ENCODE measurements at regions not wholly inside any gene's neighbourhood (a gene's known extent, or its start where the extent isn't known, plus 50 kb on each side); places are given as distances from the start of the nearest gene placed in this dataset.
A peak's percentile ranks its signal among the peaks of the same experiment; 100 is the strongest.

DNA sequence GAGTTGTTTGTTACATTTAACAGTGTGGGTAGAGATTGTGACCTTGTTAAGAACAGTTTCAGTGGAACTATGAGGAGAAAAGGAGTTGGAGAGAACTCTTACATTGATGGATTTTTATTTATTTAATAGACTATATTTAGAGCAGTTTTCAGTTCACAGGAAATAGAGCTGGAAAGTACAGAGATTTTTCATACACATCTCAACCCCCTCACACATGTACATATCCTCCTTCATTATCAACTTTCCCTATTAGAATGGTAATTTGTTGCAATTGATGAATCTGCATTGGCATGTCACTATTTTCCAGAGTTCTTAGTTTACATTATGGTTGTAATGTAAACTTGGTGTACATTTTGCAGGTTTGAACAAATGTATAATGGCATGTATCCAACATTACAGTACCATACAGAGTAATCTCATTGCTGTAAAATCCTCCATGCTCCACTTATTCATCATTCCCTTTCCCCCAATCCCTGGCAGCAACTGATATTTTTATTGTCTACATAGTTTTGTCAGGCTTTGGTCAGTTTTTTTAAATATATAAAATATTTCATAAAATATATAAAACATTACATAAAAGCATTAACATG is 756.6 kb upstream of the DPPA4 start:
- Mint-ChIP-seq H3K4me1 (no peaks in the 10 kb centered on the region), H3K27ac (no peak overlapping the region), H3K27me3 (no peaks in the 10 kb centered on the region), H3K36me3 (ENCODE audit: low read depth) (no peaks in the 10 kb centered on the region), H3K4me3 (no peak overlapping the region)
- DNase-seq (no peak), ATAC-seq (no peak)
- no peaks in the 10 kb centered on the region for H3K9me3 ChIP-seq (ENCODE audit: control insufficient read depth, low read length, poor library complexity, severe bottlenecking)

DNA sequence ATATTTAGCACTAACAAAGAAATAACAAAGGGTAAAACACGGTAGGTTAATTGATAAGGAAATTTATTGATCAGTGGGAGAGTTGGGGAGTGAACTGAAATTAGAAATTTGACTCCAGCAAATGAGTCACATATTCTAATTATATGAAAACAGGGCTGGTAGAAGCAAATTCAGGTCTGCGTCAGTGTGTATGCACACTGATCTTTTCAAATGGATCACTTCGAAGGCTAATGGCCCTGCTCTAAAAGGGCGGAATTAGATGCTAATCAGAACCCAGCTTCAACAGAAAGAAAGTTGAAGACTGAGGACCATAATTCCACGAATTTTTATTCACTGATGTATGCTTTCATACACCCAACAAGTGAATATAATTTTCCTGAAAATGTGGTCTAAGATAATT is 762.4 kb upstream of the DPPA4 start:
- DNase-seq (no peak), ATAC-seq (no peak)
- Mint-ChIP-seq H3K36me3 (ENCODE audit: low read depth) (no peaks in the 10 kb centered on the region), H3K4me3 (peak overlapping the region; percentile 58), H3K27ac (peak overlapping the region; percentile 19), H3K27me3 (no peaks in the 10 kb centered on the region), H3K4me1 (peaks cover 5% of the 10 kb centered on the region)
- H3K9me3 ChIP-seq (ENCODE audit: control insufficient read depth, low read length, poor library complexity, severe bottlenecking): no peaks in the 10 kb centered on the region

DNA sequence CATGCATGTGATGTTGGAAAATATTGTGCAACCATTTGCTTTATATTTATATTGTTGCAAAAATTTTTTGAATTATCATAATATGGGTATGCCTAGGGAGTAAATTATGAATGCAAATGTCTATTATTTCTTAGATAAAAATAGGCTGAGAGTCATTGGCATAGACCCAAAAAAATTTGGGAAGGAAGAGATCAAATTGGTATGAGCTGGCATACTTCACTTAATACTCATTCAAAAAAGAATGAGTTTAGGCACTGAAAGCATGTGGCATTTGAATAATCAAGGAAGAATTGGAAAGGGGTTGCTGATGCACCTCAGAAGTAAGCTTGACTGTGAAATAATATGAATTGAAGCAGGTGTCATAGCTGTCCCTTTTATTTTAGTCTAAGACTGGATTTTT is 764.0 kb upstream of the DPPA4 start:
- Mint-ChIP-seq H3K27ac (no peak overlapping the region), H3K4me1 (peaks cover 5% of the 10 kb centered on the region), H3K27me3 (no peaks in the 10 kb centered on the region), H3K4me3 (no peak overlapping the region), H3K36me3 (ENCODE audit: low read depth) (no peaks in the 10 kb centered on the region)
- no peaks in the 10 kb centered on the region for H3K9me3 ChIP-seq (ENCODE audit: control insufficient read depth, low read length, poor library complexity, severe bottlenecking)
- ATAC-seq (no peak), DNase-seq (no peak)

DNA sequence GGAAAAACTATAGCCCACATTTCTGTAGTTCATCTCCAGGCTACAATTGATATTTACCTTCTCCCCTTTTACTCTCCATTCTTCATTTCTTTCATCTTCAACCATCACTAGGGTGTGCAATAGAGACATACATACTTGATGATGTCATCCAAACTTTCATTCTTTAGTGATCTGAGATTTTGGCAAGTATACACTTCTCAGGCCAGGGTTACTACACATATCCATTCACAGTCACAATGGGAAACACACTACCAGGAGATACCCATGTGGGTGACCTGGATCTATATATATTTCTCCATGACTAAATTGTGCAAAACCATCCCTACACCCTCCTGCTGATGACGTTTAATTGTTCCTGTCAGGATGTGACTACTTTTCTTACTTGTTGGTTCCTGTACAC is 769.5 kb upstream of the DPPA4 start:
- Mint-ChIP-seq H3K4me1 (peaks cover 3% of the 10 kb centered on the region), H3K36me3 (ENCODE audit: low read depth) (no peaks in the 10 kb centered on the region), H3K27me3 (no peaks in the 10 kb centered on the region), H3K27ac (no peak overlapping the region), H3K4me3 (no peak overlapping the region)
- no peak for ATAC-seq
- DNase-seq: no peak
- H3K9me3 ChIP-seq (ENCODE audit: control insufficient read depth, low read length, poor library complexity, severe bottlenecking): no peaks in the 10 kb centered on the region

DNA sequence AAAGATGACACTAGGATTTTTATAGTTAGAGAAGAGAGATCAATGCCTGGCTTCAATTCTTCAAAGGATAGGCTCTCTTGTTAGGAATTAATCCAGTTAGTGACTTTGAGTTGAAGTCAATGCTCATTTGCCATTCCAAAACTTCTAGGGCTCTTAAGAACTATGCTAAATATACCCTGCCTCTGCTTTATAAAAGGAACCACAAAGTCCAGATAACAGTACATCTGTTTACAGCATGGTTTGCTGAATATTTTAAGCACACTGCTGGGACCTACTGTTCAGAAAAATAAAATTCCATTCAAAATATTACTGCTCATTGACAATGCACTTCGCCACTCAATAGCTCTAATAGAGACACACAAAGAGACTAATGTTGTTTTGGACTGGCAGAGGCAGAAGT is 786.6 kb upstream of the DPPA4 start:
- no peak for DNase-seq
- Mint-ChIP-seq H3K27me3 (no peaks in the 10 kb centered on the region), H3K4me3 (no peak overlapping the region), H3K36me3 (ENCODE audit: low read depth) (no peaks in the 10 kb centered on the region), H3K4me1 (peaks cover 4% of the 10 kb centered on the region), H3K27ac (no peak overlapping the region)
- ATAC-seq: no peak
- H3K9me3 ChIP-seq (ENCODE audit: control insufficient read depth, low read length, poor library complexity, severe bottlenecking): no peaks in the 10 kb centered on the region

DNA sequence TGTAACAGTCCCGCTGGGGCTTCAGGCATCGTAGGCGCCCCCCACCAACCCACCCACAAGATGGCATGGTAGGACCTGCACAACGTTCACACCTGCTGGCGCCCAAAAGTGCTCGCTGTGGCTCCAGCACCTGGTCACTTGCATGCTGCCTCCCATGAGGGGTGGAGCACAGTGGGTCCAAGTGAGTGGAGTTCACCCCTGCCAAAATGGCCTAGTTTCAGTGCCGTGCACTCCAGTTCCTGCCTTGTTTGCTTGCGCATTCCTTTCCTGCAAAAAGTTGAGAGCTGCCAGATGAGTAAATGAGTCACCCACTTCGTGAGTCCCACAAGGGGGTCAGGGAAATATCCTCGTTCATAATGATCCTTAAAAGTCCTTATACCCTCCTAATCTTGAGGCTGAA is 788.7 kb upstream of the DPPA4 start:
- Mint-ChIP-seq H3K4me3 (no peak overlapping the region), H3K4me1 (peaks cover 4% of the 10 kb centered on the region), H3K27me3 (no peaks in the 10 kb centered on the region), H3K36me3 (ENCODE audit: low read depth) (no peaks in the 10 kb centered on the region), H3K27ac (no peak overlapping the region)
- DNase-seq (no peak), ATAC-seq (no peak)
- no peaks in the 10 kb centered on the region for H3K9me3 ChIP-seq (ENCODE audit: control insufficient read depth, low read length, poor library complexity, severe bottlenecking)

DNA sequence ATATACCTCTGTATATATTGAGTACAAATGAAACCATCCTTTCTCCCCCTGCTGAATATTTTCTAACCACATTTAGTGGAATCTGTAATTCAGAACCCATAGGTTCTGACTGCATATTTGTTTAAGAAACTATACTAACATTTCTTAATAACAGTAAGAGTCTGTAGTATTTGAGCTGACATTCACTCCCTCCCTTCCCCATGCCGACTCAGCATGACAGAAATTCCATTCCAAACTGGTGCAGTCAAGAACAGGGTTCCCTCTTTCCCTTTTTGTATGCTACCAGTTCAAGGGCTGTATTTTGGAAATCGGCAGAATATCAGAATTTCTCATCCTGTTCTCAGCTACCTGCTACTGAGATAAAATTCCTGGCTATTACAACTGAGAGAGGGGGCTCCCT is 796.6 kb upstream of the DPPA4 start:
- ATAC-seq (no peak), DNase-seq (no peak)
- Mint-ChIP-seq H3K27ac (no peak overlapping the region), H3K27me3 (no peaks in the 10 kb centered on the region), H3K4me1 (peaks cover 2% of the 10 kb centered on the region), H3K4me3 (no peak overlapping the region), H3K36me3 (ENCODE audit: low read depth) (no peaks in the 10 kb centered on the region)
- no peaks in the 10 kb centered on the region for H3K9me3 ChIP-seq (ENCODE audit: control insufficient read depth, low read length, poor library complexity, severe bottlenecking)

DNA sequence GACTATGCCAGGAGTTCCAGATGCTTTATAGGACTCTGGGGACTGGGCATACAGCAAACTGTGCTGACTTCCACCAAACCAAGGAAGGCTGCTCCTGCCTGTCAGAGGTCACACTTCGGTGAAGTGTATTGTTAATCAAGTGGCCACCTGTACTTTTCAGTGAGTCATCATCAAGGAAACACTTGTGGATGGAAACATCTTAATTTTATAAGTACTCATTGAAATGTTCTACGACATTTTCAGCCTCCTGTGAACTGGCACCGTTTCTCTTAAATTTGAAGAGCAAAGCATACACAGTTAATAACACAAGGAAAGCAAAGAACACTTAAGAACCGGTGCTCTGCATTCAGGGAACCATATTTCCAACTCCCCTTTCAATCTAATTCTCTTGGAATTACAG is 801.7 kb upstream of the DPPA4 start:
- ATAC-seq (no peak), DNase-seq (no peak)
- Mint-ChIP-seq H3K27ac (no peak overlapping the region), H3K4me3 (no peak overlapping the region), H3K4me1 (peaks cover 2% of the 10 kb centered on the region), H3K27me3 (no peaks in the 10 kb centered on the region), H3K36me3 (ENCODE audit: low read depth) (no peaks in the 10 kb centered on the region)
- H3K9me3 ChIP-seq (ENCODE audit: control insufficient read depth, low read length, poor library complexity, severe bottlenecking): no peaks in the 10 kb centered on the region

DNA sequence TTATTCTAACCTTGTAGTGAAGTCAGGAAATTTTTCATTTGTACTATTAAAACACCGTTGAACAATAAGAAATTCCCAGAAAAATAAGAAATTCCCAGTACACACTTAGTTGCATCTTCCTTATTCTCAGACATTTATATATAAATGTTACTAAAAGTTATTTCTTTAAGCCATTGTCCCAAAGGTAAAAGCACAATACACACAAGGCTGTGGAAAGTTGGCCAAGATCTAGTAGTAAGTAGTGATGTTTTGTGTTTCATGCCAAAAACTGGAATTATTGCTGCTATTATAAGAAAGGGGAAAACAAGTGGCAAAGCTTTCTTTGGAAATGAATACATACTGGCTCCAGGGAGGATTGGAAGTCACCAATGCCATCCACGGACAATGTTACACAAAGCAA is 802.5 kb upstream of the DPPA4 start:
- ATAC-seq: no peak
- Mint-ChIP-seq H3K27me3 (no peaks in the 10 kb centered on the region), H3K4me3 (no peak overlapping the region), H3K36me3 (ENCODE audit: low read depth) (no peaks in the 10 kb centered on the region), H3K4me1 (peaks cover 2% of the 10 kb centered on the region), H3K27ac (no peak overlapping the region)
- no peaks in the 10 kb centered on the region for H3K9me3 ChIP-seq (ENCODE audit: control insufficient read depth, low read length, poor library complexity, severe bottlenecking)
- DNase-seq: no peak

DNA sequence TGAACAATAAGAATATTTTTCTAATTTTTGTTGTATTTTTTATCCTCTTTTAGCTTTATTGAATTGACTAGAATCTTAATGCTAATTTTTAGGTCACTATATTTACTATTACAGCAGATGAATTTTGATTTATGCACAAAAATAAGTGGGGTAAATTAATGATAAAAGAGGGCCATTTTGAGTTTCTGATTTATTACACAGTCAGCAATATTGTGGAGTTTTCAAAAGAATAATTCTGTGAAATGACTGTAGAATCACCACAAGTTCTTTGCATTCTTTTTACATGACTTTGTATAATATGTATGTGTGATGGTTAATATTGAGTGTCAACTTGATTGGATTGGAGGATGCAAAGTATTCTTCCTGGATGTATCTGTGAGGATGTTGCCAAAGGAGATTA is 812.4 kb upstream of the DPPA4 start:
- Mint-ChIP-seq H3K36me3 (ENCODE audit: low read depth) (no peaks in the 10 kb centered on the region), H3K4me1 (no peaks in the 10 kb centered on the region), H3K27ac (no peak overlapping the region), H3K27me3 (no peaks in the 10 kb centered on the region), H3K4me3 (no peak overlapping the region)
- ATAC-seq (no peak), DNase-seq (no peak)
- H3K9me3 ChIP-seq (ENCODE audit: control insufficient read depth, low read length, poor library complexity, severe bottlenecking): no peaks in the 10 kb centered on the region

DNA sequence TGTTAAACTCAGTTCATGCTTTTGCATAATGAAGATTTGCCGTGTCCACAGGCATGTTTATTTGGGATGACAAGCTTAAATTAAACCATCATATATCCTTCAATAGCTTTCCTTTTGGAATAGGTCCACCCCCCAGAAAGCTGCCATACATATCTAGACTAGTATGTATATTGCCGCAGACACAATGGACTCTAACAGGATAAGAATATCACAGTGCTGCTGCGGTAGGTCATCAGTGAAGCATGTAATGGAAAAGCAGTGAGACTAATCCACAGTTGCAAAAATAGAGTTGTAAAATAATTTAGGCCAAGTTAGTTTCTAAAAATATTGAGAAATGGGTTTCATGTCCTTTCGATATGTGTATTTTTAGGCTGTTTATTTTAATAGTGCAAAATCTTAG is 819.9 kb upstream of the DPPA4 start:
- DNase-seq (no peak), ATAC-seq (no peak)
- H3K36me3 Mint-ChIP-seq (ENCODE audit: low read depth): no peaks in the 10 kb centered on the region
- no peaks in the 10 kb centered on the region for H3K27me3 Mint-ChIP-seq
- no peaks in the 10 kb centered on the region for H3K9me3 ChIP-seq (ENCODE audit: control insufficient read depth, low read length, poor library complexity, severe bottlenecking)
- H3K4me3 Mint-ChIP-seq: no peak overlapping the region
- H3K4me1 Mint-ChIP-seq: no peaks in the 10 kb centered on the region
- no peak overlapping the region for H3K27ac Mint-ChIP-seq

DNA sequence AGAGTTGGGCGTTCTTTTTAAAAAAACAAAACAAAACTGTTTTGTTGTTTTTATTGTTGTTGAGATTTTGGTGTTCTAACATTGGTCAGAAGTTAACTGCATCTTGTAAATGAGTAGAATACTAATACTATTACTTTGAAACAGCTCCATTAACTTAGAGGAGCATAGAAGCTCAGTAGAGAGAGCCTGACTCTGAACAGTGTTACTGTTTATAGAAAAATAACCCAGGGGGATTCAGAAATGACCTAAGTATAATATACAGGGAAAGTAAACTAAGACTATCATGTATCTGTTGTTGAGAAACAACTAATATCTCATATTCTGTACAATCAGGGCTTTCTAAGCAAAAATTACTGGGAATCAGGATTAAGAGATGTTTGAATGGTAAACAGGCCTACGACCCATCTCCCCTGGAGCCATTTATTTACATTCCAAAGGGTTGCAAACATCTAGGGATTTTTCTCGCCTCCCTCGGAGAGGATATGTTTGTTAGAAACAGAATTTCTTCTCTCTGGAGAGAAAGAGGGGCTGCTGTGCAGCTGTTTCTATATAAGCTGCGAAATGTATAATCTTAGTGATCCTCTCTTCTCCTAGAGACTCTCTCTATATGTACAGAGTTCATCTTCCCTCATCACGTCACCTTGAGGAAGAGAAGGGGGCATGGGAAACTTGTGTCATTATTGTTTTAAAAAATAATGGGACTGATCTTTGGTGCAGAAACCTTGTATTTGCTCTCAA is 827.5 kb upstream of the DPPA4 start:
- ATAC-seq: no peak
- Mint-ChIP-seq H3K27me3 (no peaks in the 10 kb centered on the region), H3K4me1 (peaks cover 5% of the 10 kb centered on the region), H3K4me3 (no peak overlapping the region), H3K27ac (no peak overlapping the region), H3K36me3 (ENCODE audit: low read depth) (no peaks in the 10 kb centered on the region)
- H3K9me3 ChIP-seq (ENCODE audit: control insufficient read depth, low read length, poor library complexity, severe bottlenecking): no peaks in the 10 kb centered on the region
- no peak for DNase-seq

DNA sequence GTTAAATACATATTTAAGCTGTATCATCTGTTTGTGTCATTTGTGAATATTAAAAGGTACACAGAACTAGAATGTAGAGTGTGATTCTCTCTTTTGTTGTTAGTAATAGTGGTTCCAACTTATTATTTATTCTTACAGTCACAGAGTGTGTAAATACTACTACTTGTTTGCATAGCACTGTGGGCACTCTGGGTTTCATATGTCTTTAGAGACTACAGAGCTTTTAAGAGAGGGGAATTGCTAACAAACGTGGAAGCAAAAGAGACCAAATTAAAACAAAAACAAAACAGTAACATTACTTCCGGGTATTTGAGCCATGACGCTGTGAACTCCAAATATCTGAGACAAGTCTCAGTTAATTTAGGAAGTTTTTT is 828.0 kb upstream of the DPPA4 start:
- Mint-ChIP-seq H3K27me3 (no peaks in the 10 kb centered on the region), H3K4me3 (no peak overlapping the region), H3K27ac (no peak overlapping the region), H3K36me3 (ENCODE audit: low read depth) (no peaks in the 10 kb centered on the region), H3K4me1 (peaks cover 5% of the 10 kb centered on the region)
- ATAC-seq (no peak), DNase-seq (no peak)
- H3K9me3 ChIP-seq (ENCODE audit: control insufficient read depth, low read length, poor library complexity, severe bottlenecking): no peaks in the 10 kb centered on the region

DNA sequence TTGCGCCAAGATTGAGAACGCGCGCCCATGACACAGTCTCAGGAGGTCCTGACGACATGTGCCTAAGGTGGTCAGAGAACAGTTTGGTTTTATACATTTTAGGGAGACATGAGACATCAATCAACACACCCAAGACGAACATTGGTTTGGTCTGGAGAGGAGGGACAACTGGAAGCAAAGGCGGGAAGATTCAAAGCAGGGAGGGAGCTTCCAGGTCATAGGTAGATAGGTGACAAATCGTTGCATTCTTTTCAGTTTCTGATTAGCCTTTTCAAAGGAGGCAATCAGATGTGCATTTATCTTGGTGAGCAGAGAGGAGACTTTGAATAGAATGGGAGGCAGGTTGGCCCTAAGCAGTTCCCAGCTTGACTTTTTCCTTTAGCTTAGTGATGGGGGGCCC is 828.4 kb upstream of the DPPA4 start:
- ATAC-seq (no peak), DNase-seq (no peak)
- Mint-ChIP-seq H3K27ac (no peak overlapping the region), H3K4me3 (no peak overlapping the region), H3K36me3 (ENCODE audit: low read depth) (no peaks in the 10 kb centered on the region), H3K4me1 (peaks cover 5% of the 10 kb centered on the region), H3K27me3 (no peaks in the 10 kb centered on the region)
- H3K9me3 ChIP-seq (ENCODE audit: control insufficient read depth, low read length, poor library complexity, severe bottlenecking): no peaks in the 10 kb centered on the region

Measured in T-helper 17 cell (primary cell).